Mesenchymal stem cell (in vitro differentiated cells and primary cell): ENCODE measurements at regions not wholly inside any gene's neighbourhood (a gene's known extent, or its start where the extent isn't known, plus 50 kb on each side); places are given as distances from the start of the nearest gene placed in this dataset.

Source experiments
- DNase-seq: peaks from one replicate; pipeline ENCODE4 v3.0.0-alpha.2; 2013
- H2AFZ ChIP-seq: one replicate; pipeline ENCODE4 v1.6.1; 2013; ENCODE audit warnings: low read depth, mild to moderate bottlenecking, control low read depth, inconsistent platforms, low read length, moderate library complexity
- H2AK5ac ChIP-seq: 2 replicates; pipeline ENCODE4 v1.6.1; 2013; ENCODE audit warnings: low read length, moderate library complexity, mild to moderate bottlenecking, inconsistent platforms; ENCODE audit not compliant: severe bottlenecking
- H2BK120ac ChIP-seq: one replicate; pipeline ENCODE4 v1.6.1; 2013; ENCODE audit warnings: low read depth, mild to moderate bottlenecking, inconsistent platforms, low read length, moderate library complexity
- H2BK12ac ChIP-seq, 2 experiments: one replicate each; pipeline ENCODE4 v1.6.1; 2013; ENCODE audit warnings: inconsistent platforms in 2 of 2, low read length in 2 of 2, mild to moderate bottlenecking in 2 of 2, moderate library complexity in 2 of 2, control low read depth in 1 of 2
- H2BK15ac ChIP-seq: one replicate; pipeline ENCODE4 v1.6.1; 2013; ENCODE audit warnings: mild to moderate bottlenecking, low read depth, inconsistent platforms; ENCODE audit not compliant: poor library complexity, severe bottlenecking
- H2BK5ac ChIP-seq: 2 replicates; pipeline ENCODE4 v1.6.1; 2013; ENCODE audit warnings: low read depth, mild to moderate bottlenecking, low read length, control low read depth, inconsistent platforms; ENCODE audit not compliant: poor library complexity, severe bottlenecking
- H3K14ac ChIP-seq, 2 experiments: one replicate each; pipeline ENCODE4 v1.6.1; 2013; ENCODE audit warnings: inconsistent platforms in 2 of 2, low read length in 2 of 2, control low read depth in 1 of 2, mild to moderate bottlenecking in 1 of 2, moderate library complexity in 1 of 2
- H3K18ac ChIP-seq, 2 experiments: one replicate each; pipeline ENCODE4 v1.6.1; 2013; ENCODE audit warnings: inconsistent platforms in 2 of 2, low read length in 2 of 2, control low read depth in 1 of 2, low read depth in 1 of 2, mild to moderate bottlenecking in 1 of 2
- H3K23ac ChIP-seq, 2 experiments: one replicate each; pipeline ENCODE4 v1.6.1; 2013; ENCODE audit warnings: inconsistent platforms in 2 of 2, low read length in 2 of 2, mild to moderate bottlenecking in 2 of 2, moderate library complexity in 2 of 2, control low read depth in 1 of 2
- H3K27ac ChIP-seq: 2 replicates; pipeline ENCODE4 v1.5.1; 2013; ENCODE audit warnings: mild to moderate bottlenecking, moderate library complexity, low read length, control low read depth, inconsistent platforms; ENCODE audit not compliant: poor library complexity, severe bottlenecking
- H3K27me3 ChIP-seq, 2 experiments: 2 replicates each; pipeline versions ENCODE4 v1.6.1 to v1.7.0; 2013; ENCODE audit warnings: low read length in 2 of 2, mild to moderate bottlenecking in 2 of 2, moderate library complexity in 2 of 2, control low read depth in 1 of 2, inconsistent platforms in 1 of 2; ENCODE audit not compliant: control insufficient read depth in 1 of 2, insufficient read depth in 1 of 2
- H3K36me3 ChIP-seq, 2 experiments: 2 replicates each; pipeline versions ENCODE4 v1.6.1 to v1.7.0; 2013; ENCODE audit warnings: low read length in 2 of 2, control low read depth in 1 of 2, inconsistent platforms in 1 of 2, low read depth in 1 of 2, mild to moderate bottlenecking in 1 of 2; ENCODE audit not compliant: insufficient read depth in 2 of 2, control insufficient read depth in 1 of 2
- H3K4ac ChIP-seq, 2 experiments: one replicate each; pipeline ENCODE4 v1.6.1; 2013; ENCODE audit warnings: inconsistent platforms in 2 of 2, low read length in 2 of 2, mild to moderate bottlenecking in 2 of 2, moderate library complexity in 2 of 2, control low read depth in 1 of 2, low read depth in 1 of 2
- H3K4me1 ChIP-seq: 2 replicates; pipeline ENCODE4 v1.6.1; 2013; ENCODE audit warnings: low read depth, low read length, control low read depth; ENCODE audit not compliant: control insufficient read depth, insufficient read depth
- H3K4me2 ChIP-seq: 2 replicates; pipeline ENCODE4 v1.6.1; 2013; ENCODE audit warnings: low read length, mild to moderate bottlenecking, inconsistent platforms; ENCODE audit not compliant: poor library complexity, severe bottlenecking
- H3K4me3 ChIP-seq, 2 experiments: 2 replicates each; pipeline versions ENCODE4 v1.5.1 to v1.7.0; 2013; ENCODE audit warnings: low read length in 2 of 2, mild to moderate bottlenecking in 2 of 2, control low read depth in 1 of 2, low read depth in 1 of 2; ENCODE audit not compliant: insufficient read depth in 1 of 2
- H3K79me1 ChIP-seq: replicated peaks from 2 replicates; pipeline ENCODE4 v1.6.1; 2013; ENCODE audit warnings: mild to moderate bottlenecking, control low read depth, low read length, inconsistent platforms; ENCODE audit not compliant: poor library complexity, severe bottlenecking
- H3K9ac ChIP-seq: 2 replicates; pipeline ENCODE4 v1.7.0; 2013; ENCODE audit warnings: mild to moderate bottlenecking, low read length, moderate library complexity
- H3K9me3 ChIP-seq: 2 replicates; pipeline ENCODE4 v1.7.0; 2013; ENCODE audit warnings: mild to moderate bottlenecking, low read length; ENCODE audit not compliant: control insufficient read depth
- H4K8ac ChIP-seq: one replicate; pipeline ENCODE4 v1.6.1; 2013; ENCODE audit warnings: inconsistent platforms, mild to moderate bottlenecking, low read length, moderate library complexity
- H4K91ac ChIP-seq: one replicate; pipeline ENCODE4 v1.6.1; 2013; ENCODE audit warnings: mild to moderate bottlenecking, low read length, inconsistent platforms
- WGBS: methylation state at CpG from one replicate; pipeline ENCODE4 v1.1.7; 2013; ENCODE audit warnings: mixed read lengths; 5-methylcytosine and 5-hydroxymethylcytosine counted together

- Histone ChIP-seq H2BK5ac (no peak overlapping the region), H4K8ac (no peak overlapping the region), H3K79me1 (no peaks in the 10 kb centered on the region), H3K9me3 (no peaks in the 10 kb centered on the region), H3K4me3 (no peak overlapping the region), H3K36me3 (no peaks in the 10 kb centered on the region), H3K4me2 (no peak overlapping the region), H4K91ac (no peak overlapping the region), H3K4ac (no peak overlapping the region), H3K18ac (no peak overlapping the region), H3K27ac (no peak overlapping the region), H3K27me3 (no peaks in the 10 kb centered on the region), H2AK5ac (no peak overlapping the region), H3K23ac (no peak overlapping the region), H3K4me1 (no peaks in the 10 kb centered on the region), H2BK12ac (no peak overlapping the region), H3K14ac (no peak overlapping the region), H2BK120ac (no peak overlapping the region), H2AFZ (no peak overlapping the region), H3K9ac (no peak overlapping the region), H2BK15ac (no peak overlapping the region)
- no peak for DNase-seq
- 100% methylated on average over 2 of the region's 4 CpGs for WGBS
Measured at GRCh38 chr2:181185948-181186347, 205.5 kb downstream of the UBE2E3 start.

- no peak overlapping the region for H2AFZ ChIP-seq
- H3K18ac ChIP-seq = no peak overlapping the region
- DNase-seq = no peak
- H3K23ac ChIP-seq = no peak overlapping the region
- H3K4ac ChIP-seq = no peak overlapping the region
- H3K14ac ChIP-seq = no peak overlapping the region
- H3K9me3 ChIP-seq = no peaks in the 10 kb centered on the region
- H4K8ac ChIP-seq = no peak overlapping the region
- H2AK5ac ChIP-seq = no peak overlapping the region
- H3K27me3 ChIP-seq = no peaks in the 10 kb centered on the region
- H2BK5ac ChIP-seq = no peak overlapping the region
- H2BK12ac ChIP-seq = no peak overlapping the region
- H2BK15ac ChIP-seq = no peak overlapping the region
- no peak overlapping the region for H2BK120ac ChIP-seq
- no peak overlapping the region for H3K27ac ChIP-seq
- no peaks in the 10 kb centered on the region for H3K4me1 ChIP-seq
- WGBS = 97% methylated on average over 4 of the region's 4 CpGs
- no peak overlapping the region for H3K4me3 ChIP-seq
- H3K4me2 ChIP-seq = no peak overlapping the region
- no peak overlapping the region for H3K9ac ChIP-seq
- no peaks in the 10 kb centered on the region for H3K36me3 ChIP-seq
- H4K91ac ChIP-seq = no peak overlapping the region
- H3K79me1 ChIP-seq = no peaks in the 10 kb centered on the region
Measured at GRCh38 chr2:181188605-181189004, 208.2 kb downstream of the UBE2E3 start.

GRCh38 chr2:181189951-181190350 is 209.5 kb downstream of the UBE2E3 start:
- Histone ChIP-seq H2AK5ac (no peak overlapping the region), H3K4me2 (no peak overlapping the region), H3K14ac (no peak overlapping the region), H3K4ac (no peak overlapping the region), H2BK15ac (no peak overlapping the region), H3K4me3 (no peak overlapping the region), H3K79me1 (no peaks in the 10 kb centered on the region), H3K9me3 (no peaks in the 10 kb centered on the region), H3K27me3 (no peaks in the 10 kb centered on the region), H2AFZ (no peak overlapping the region), H3K36me3 (no peaks in the 10 kb centered on the region), H2BK12ac (no peak overlapping the region), H3K4me1 (no peaks in the 10 kb centered on the region), H3K9ac (no peak overlapping the region), H4K8ac (no peak overlapping the region), H2BK5ac (no peak overlapping the region), H3K23ac (no peak overlapping the region), H2BK120ac (no peak overlapping the region), H3K18ac (no peak overlapping the region), H3K27ac (no peak overlapping the region), H4K91ac (no peak overlapping the region)
- no peak for DNase-seq
- WGBS = no CpG with 5 or more reads among the region's 1 CpG

- Histone ChIP-seq H3K14ac (no peak overlapping the region), H3K27ac (no peak overlapping the region), H4K91ac (no peak overlapping the region), H3K18ac (no peak overlapping the region), H3K9ac (no peak overlapping the region), H3K4ac (no peak overlapping the region), H2AFZ (no peak overlapping the region), H3K36me3 (no peaks in the 10 kb centered on the region), H3K4me1 (no peaks in the 10 kb centered on the region), H3K27me3 (no peaks in the 10 kb centered on the region), H2BK120ac (no peak overlapping the region), H2BK12ac (no peak overlapping the region), H2AK5ac (no peak overlapping the region), H3K9me3 (no peaks in the 10 kb centered on the region), H3K79me1 (no peaks in the 10 kb centered on the region), H2BK15ac (no peak overlapping the region), H4K8ac (no peak overlapping the region), H3K4me3 (no peak overlapping the region), H3K4me2 (no peak overlapping the region), H3K23ac (no peak overlapping the region), H2BK5ac (no peak overlapping the region)
- no peak for DNase-seq
- no CpG with 5 or more reads among the region's 1 CpG for WGBS
Measured at GRCh38 chr2:181190711-181191110, 210.3 kb downstream of the UBE2E3 start.
